ENCODE measurements at regions not wholly inside any gene's neighbourhood (a gene's known extent, or its start where the extent isn't known, plus 50 kb on each side); places are given as distances from the start of the nearest gene placed in this dataset.
"Not testable (repeated sequence)": the region's sequence is repeated elsewhere in the genome, so short reads cannot be mapped to it uniquely, and the experiment has no call there.

GRCh38 chr10:47673128-47673527 is 90.3 kb downstream of the SYT15B start:
- H3K27ac Mint-ChIP-seq; H3K4me1 Mint-ChIP-seq (ENCODE audit: low read depth); H3K27me3 Mint-ChIP-seq (ENCODE audit: low read depth); ATAC-seq (replicated peaks in 1 of 2); H3K36me3 Mint-ChIP-seq (ENCODE audit: insufficient read depth in 2 of 2); H3K4me3 Mint-ChIP-seq; DNase-seq; H3K9me3 Mint-ChIP-seq: not testable (repeated sequence)

- not testable (repeated sequence) for DNase-seq; H3K4me1 Mint-ChIP-seq (ENCODE audit: low read depth); H3K9me3 Mint-ChIP-seq; H3K36me3 Mint-ChIP-seq (ENCODE audit: insufficient read depth in 2 of 2); H3K4me3 Mint-ChIP-seq; H3K27me3 Mint-ChIP-seq (ENCODE audit: low read depth); ATAC-seq (replicated peaks in 1 of 2); H3K27ac Mint-ChIP-seq
Observed at GRCh38 chr10:47670857-47671256, 92.5 kb downstream of the SYT15B start.

- H3K4me3 Mint-ChIP-seq; H3K27me3 Mint-ChIP-seq (ENCODE audit: low read depth); ATAC-seq (replicated peaks in 1 of 2); DNase-seq; H3K4me1 Mint-ChIP-seq (ENCODE audit: low read depth); H3K36me3 Mint-ChIP-seq (ENCODE audit: insufficient read depth in 2 of 2); H3K9me3 Mint-ChIP-seq; H3K27ac Mint-ChIP-seq: not testable (repeated sequence)
Observed at GRCh38 chr10:47661955-47662577, 101.3 kb downstream of the SYT15B start.

- DNase-seq; ATAC-seq (replicated peaks in 1 of 2); H3K4me1 Mint-ChIP-seq (ENCODE audit: low read depth); H3K9me3 Mint-ChIP-seq; H3K27ac Mint-ChIP-seq; H3K4me3 Mint-ChIP-seq; H3K27me3 Mint-ChIP-seq (ENCODE audit: low read depth); H3K36me3 Mint-ChIP-seq (ENCODE audit: insufficient read depth in 2 of 2): not testable (repeated sequence)
Observed at GRCh38 chr10:47656732-47657131, 106.7 kb downstream of the SYT15B start.

- not testable (repeated sequence) for H3K27ac Mint-ChIP-seq; H3K4me1 Mint-ChIP-seq (ENCODE audit: low read depth); H3K9me3 Mint-ChIP-seq; H3K27me3 Mint-ChIP-seq (ENCODE audit: low read depth); ATAC-seq (replicated peaks in 1 of 2); H3K4me3 Mint-ChIP-seq; H3K36me3 Mint-ChIP-seq (ENCODE audit: insufficient read depth in 2 of 2); DNase-seq
Observed at GRCh38 chr10:47654161-47654560, 109.2 kb downstream of the SYT15B start.

GRCh38 chr10:47648594-47648993 is 114.8 kb downstream of the SYT15B start:
- not testable (repeated sequence) for DNase-seq; H3K36me3 Mint-ChIP-seq (ENCODE audit: insufficient read depth in 2 of 2); H3K4me3 Mint-ChIP-seq; ATAC-seq (replicated peaks in 1 of 2); H3K9me3 Mint-ChIP-seq; H3K27ac Mint-ChIP-seq; H3K4me1 Mint-ChIP-seq (ENCODE audit: low read depth); H3K27me3 Mint-ChIP-seq (ENCODE audit: low read depth)

GRCh38 chr10:47647523-47648101 is 115.8 kb downstream of the SYT15B start:
- not testable (repeated sequence) for H3K36me3 Mint-ChIP-seq (ENCODE audit: insufficient read depth in 2 of 2); H3K9me3 Mint-ChIP-seq; H3K4me3 Mint-ChIP-seq; H3K27me3 Mint-ChIP-seq (ENCODE audit: low read depth); ATAC-seq (replicated peaks in 1 of 2); H3K27ac Mint-ChIP-seq; H3K4me1 Mint-ChIP-seq (ENCODE audit: low read depth); DNase-seq

GRCh38 chr10:47646686-47647273 is 116.6 kb downstream of the SYT15B start:
- not testable (repeated sequence) for H3K4me3 Mint-ChIP-seq; H3K27ac Mint-ChIP-seq; H3K36me3 Mint-ChIP-seq (ENCODE audit: insufficient read depth in 2 of 2); H3K27me3 Mint-ChIP-seq (ENCODE audit: low read depth); H3K4me1 Mint-ChIP-seq (ENCODE audit: low read depth); H3K9me3 Mint-ChIP-seq
- ATAC-seq (replicated peaks in 1 of 2) (peak in 1 of 2 donors; percentile 32), DNase-seq (peak; percentile 11 to 31)

- H3K27me3 Mint-ChIP-seq (ENCODE audit: low read depth); H3K4me3 Mint-ChIP-seq; H3K27ac Mint-ChIP-seq; H3K36me3 Mint-ChIP-seq (ENCODE audit: insufficient read depth in 2 of 2); DNase-seq; H3K4me1 Mint-ChIP-seq (ENCODE audit: low read depth); H3K9me3 Mint-ChIP-seq; ATAC-seq (replicated peaks in 1 of 2): not testable (repeated sequence)
Observed at GRCh38 chr10:47626975-47627374, 103.5 kb upstream of the AGAP9 start.

- not testable (repeated sequence) for H3K4me1 Mint-ChIP-seq (ENCODE audit: low read depth); H3K4me3 Mint-ChIP-seq; H3K36me3 Mint-ChIP-seq (ENCODE audit: insufficient read depth in 2 of 2); DNase-seq; H3K27ac Mint-ChIP-seq; H3K9me3 Mint-ChIP-seq; H3K27me3 Mint-ChIP-seq (ENCODE audit: low read depth); ATAC-seq (replicated peaks in 1 of 2)
Observed at GRCh38 chr10:47622719-47623118, 99.3 kb upstream of the AGAP9 start.

- H3K27me3 Mint-ChIP-seq (ENCODE audit: low read depth); H3K4me1 Mint-ChIP-seq (ENCODE audit: low read depth); H3K27ac Mint-ChIP-seq; H3K9me3 Mint-ChIP-seq; H3K4me3 Mint-ChIP-seq; DNase-seq; ATAC-seq (replicated peaks in 1 of 2); H3K36me3 Mint-ChIP-seq (ENCODE audit: insufficient read depth in 2 of 2): not testable (repeated sequence)
Observed at GRCh38 chr10:47619300-47620012, 96.0 kb upstream of the AGAP9 start.

- peak; percentile 82 to 86 for ATAC-seq (replicated peaks in 1 of 2)
- not testable (repeated sequence) for H3K4me1 Mint-ChIP-seq (ENCODE audit: low read depth); H3K4me3 Mint-ChIP-seq; H3K27ac Mint-ChIP-seq; H3K27me3 Mint-ChIP-seq (ENCODE audit: low read depth); H3K36me3 Mint-ChIP-seq (ENCODE audit: insufficient read depth in 2 of 2); DNase-seq; H3K9me3 Mint-ChIP-seq
Observed at GRCh38 chr10:47609311-47609710, 85.9 kb upstream of the AGAP9 start.

Measured in activated T-cell treated with anti-CD3 and anti-CD28 coated beads, Interleukin-2, amount 50 U/mL, for 72 hours (primary cell).